Suppressor macrophage (primary cell): ENCODE measurements at regions not wholly inside any gene's neighbourhood (a gene's known extent, or its start where the extent isn't known, plus 50 kb on each side); places are given as distances from the start of the nearest gene placed in this dataset.

Experiments used
- DNase-seq, 4 experiments: peaks; one replicate each; pipeline ENCODE4 v3.0.0-alpha.2; 2020 to 2022

- no peak for DNase-seq
Measured at GRCh38 chr7:12785473-12785872, 98.0 kb downstream of the ARL4A start.

GRCh38 chr7:12786494-12786893 is 99.1 kb downstream of the ARL4A start:
- DNase-seq: no peak

GRCh38 chr7:12788171-12788570 is 100.7 kb downstream of the ARL4A start:
- DNase-seq: no peak

GRCh38 chr7:12788591-12788990 is 101.2 kb downstream of the ARL4A start:
- no peak for DNase-seq

GRCh38 chr7:12794722-12795302 is 107.4 kb downstream of the ARL4A start:
- DNase-seq: no peak

- no peak for DNase-seq
Measured at GRCh38 chr7:12796397-12797127, 109.1 kb downstream of the ARL4A start.

GRCh38 chr7:12800486-12800885 is 113.1 kb downstream of the ARL4A start:
- DNase-seq: no peak

GRCh38 chr7:12801107-12801506 is 113.7 kb downstream of the ARL4A start:
- no peak for DNase-seq

- no peak for DNase-seq
Measured at GRCh38 chr7:12802070-12802469, 114.6 kb downstream of the ARL4A start.

GRCh38 chr7:12803542-12803941 is 116.1 kb downstream of the ARL4A start:
- DNase-seq: no peak

- no peak for DNase-seq
Measured at GRCh38 chr7:12805518-12805928, 118.1 kb downstream of the ARL4A start.

GRCh38 chr7:12805957-12806356 is 118.5 kb downstream of the ARL4A start:
- peak; percentile 53 to 82 (median 66) for DNase-seq

GRCh38 chr7:12809476-12809875 is 122.0 kb downstream of the ARL4A start:
- no peak for DNase-seq

GRCh38 chr7:12812111-12812510 is 124.7 kb downstream of the ARL4A start:
- DNase-seq: no peak

GRCh38 chr7:12814107-12814506 is 126.7 kb downstream of the ARL4A start:
- DNase-seq: no peak

GRCh38 chr7:12814828-12815227 is 127.4 kb downstream of the ARL4A start:
- DNase-seq: peak in 2 of 4 experiments; percentile 11 to 25

- no peak for DNase-seq
Measured at GRCh38 chr7:12815426-12815825, 128.0 kb downstream of the ARL4A start.

- no peak for DNase-seq
Measured at GRCh38 chr7:12815871-12816270, 128.4 kb downstream of the ARL4A start.

- DNase-seq: no peak
Measured at GRCh38 chr7:12820777-12821176, 133.3 kb downstream of the ARL4A start.

- no peak for DNase-seq
Measured at GRCh38 chr7:12821746-12822145, 134.3 kb downstream of the ARL4A start.

GRCh38 chr7:12826079-12826478 is 138.6 kb downstream of the ARL4A start:
- DNase-seq: no peak

- no peak for DNase-seq
Measured at GRCh38 chr7:12827219-12827821, 139.9 kb downstream of the ARL4A start.

GRCh38 chr7:12827920-12828319 is 140.5 kb downstream of the ARL4A start:
- no peak for DNase-seq

- no peak for DNase-seq
Measured at GRCh38 chr7:12831024-12831423, 143.6 kb downstream of the ARL4A start.
